HepG2 (cell line): ENCODE measurements at regions not wholly inside any gene's neighbourhood (a gene's known extent, or its start where the extent isn't known, plus 50 kb on each side); places are given as distances from the start of the nearest gene placed in this dataset.

ENCODE experiments used
- ATAC-seq: fragments of 200-7000 bp; cut with Tn5 transposase; 3 replicates; pipeline ENCODE4 v1.9.1; 2020; ENCODE audit warnings: mild to moderate bottlenecking, moderate library complexity
- BruUV-seq: library from RNA; stranded (reverse); fragments of 400-500 nt; replicated peaks from 2 replicates; lab custom pipeline; 2021; lab: Mats Ljungman, UMichigan
- CTCF ChIA-PET: fragments of 300-600 bp; formaldehyde crosslinking; extraction: SDS; loops from one replicate; lab custom pipeline; 2021; ENCODE audit warnings: low total read pairs, inconsistent platforms, low intra/inter-chr PET ratio; lab: Yijun Ruan, JAX
- POLR2A ChIA-PET: fragments of 350-600 bp; sonication (Branson Sonifier 250); formaldehyde crosslinking; loops from one replicate; lab custom pipeline; 2020; ENCODE audit warnings: antibody characterized with exemption, inconsistent platforms; lab: Yijun Ruan, JAX
- DNase-seq: peaks from one replicate; pipeline ENCODE4 v3.0.0-alpha.2; 2015; ENCODE audit warnings: low spot score
- FAIRE-seq: peaks from 3 replicates; lab custom pipeline; 2011; peaks lifted over from hg19 to GRCh38; lab: Jason Lieb, UNC
- H2AFZ ChIP-seq: one replicate; pipeline ENCODE4 v1.6.1; 2011; ENCODE audit warnings: low read length, inconsistent platforms
- H3K27ac ChIP-seq: fragments of 300-600 bp; 3 replicates; pipeline ENCODE4 v1.8.0; 2011; ENCODE audit warnings: mixed run types, mild to moderate bottlenecking, mixed read lengths, low read length, inconsistent platforms; ENCODE audit not compliant: insufficient read depth; ENCODE audit errors: extremely low read length
- H3K27me3 ChIP-seq, 2 experiments: fragments of 200-600 bp in 1 of 2; 2 replicates in 1 of 2; 3 replicates in 1 of 2; pipeline versions ENCODE4 v1.6.0 to v1.8.0; 2011; ENCODE audit warnings: low read length in 2 of 2, mild to moderate bottlenecking in 2 of 2, moderate library complexity in 2 of 2, inconsistent platforms in 1 of 2; ENCODE audit not compliant: insufficient read depth in 2 of 2, control insufficient read depth in 1 of 2
- H3K36me3 ChIP-seq, 2 experiments: fragments of 200-600 bp in 1 of 2; replicated peaks in 1 of 2; 2 replicates in 1 of 2; 3 replicates in 1 of 2; pipeline versions ENCODE4 v1.5.1 to v1.8.0; 2011; ENCODE audit warnings: low read length in 2 of 2, inconsistent platforms in 1 of 2; ENCODE audit not compliant: insufficient read depth in 2 of 2, control insufficient read depth in 1 of 2
- H3K4me1 ChIP-seq: 2 replicates; pipeline ENCODE4 v1.5.1; 2012; ENCODE audit warnings: low read length, inconsistent platforms; ENCODE audit not compliant: insufficient read depth
- H3K4me2 ChIP-seq: 2 replicates; pipeline ENCODE4 v1.6.0; 2011; ENCODE audit warnings: low read depth, low read length, inconsistent platforms
- H3K4me3 ChIP-seq, 3 experiments: fragments of 200-600 bp in 1 of 3; sonication (generic), shearing (Covaris generic) in 1 of 3; replicated peaks in 1 of 3; 2 replicates each; pipeline ENCODE4 v1.5.1; 2011 to 2016; ENCODE audit warnings: low read length in 3 of 3, inconsistent platforms in 2 of 3, low read depth in 2 of 3, mild to moderate bottlenecking in 2 of 3, control low read depth in 1 of 3, mixed read lengths in 1 of 3; ENCODE audit not compliant: insufficient read depth in 1 of 3
- H3K79me2 ChIP-seq: one replicate; pipeline ENCODE4 v1.6.1; 2011; ENCODE audit warnings: low read length, inconsistent platforms; ENCODE audit not compliant: insufficient read depth
- H3K9ac ChIP-seq: 2 replicates; pipeline ENCODE4 v1.6.0; 2011; ENCODE audit warnings: mild to moderate bottlenecking, low read depth, low read length, inconsistent platforms; ENCODE audit not compliant: insufficient read depth
- H3K9me3 ChIP-seq: 2 replicates; pipeline ENCODE4 v1.5.1; 2012; ENCODE audit warnings: mild to moderate bottlenecking, low read length
- H4K20me1 ChIP-seq: 2 replicates; pipeline ENCODE4 v1.6.0; 2011; ENCODE audit warnings: inconsistent platforms, mild to moderate bottlenecking, low read length, moderate library complexity; ENCODE audit not compliant: insufficient read depth
- AGO1 ChIP-seq: fragments of 200-400 bp; formaldehyde crosslinking; IDR thresholded peaks from 2 replicates; pipeline ENCODE4 v1.6.1; 2017; ENCODE audit warnings: mild to moderate bottlenecking, low read depth, low read length, moderate library complexity; ENCODE audit not compliant: poor library complexity, severe bottlenecking
- ATAD3A ChIP-seq: sonication (generic); formaldehyde crosslinking; IDR thresholded peaks from 2 replicates; pipeline ENCODE4 v1.4.0; 2020; ENCODE audit warnings: missing genetic modification reagents
- CBX5 ChIP-seq: sonication (generic); formaldehyde crosslinking; IDR thresholded peaks from 2 replicates; pipeline ENCODE4 v1.4.0; 2020; ENCODE audit warnings: missing genetic modification reagents, borderline replicate concordance
- GPN1 ChIP-seq: sonication (generic); formaldehyde crosslinking; IDR thresholded peaks from 2 replicates; pipeline ENCODE4 v1.5.1; 2020; ENCODE audit warnings: missing genetic modification reagents, borderline replicate concordance
- HNF4A ChIP-seq: sonication (generic); formaldehyde crosslinking; IDR thresholded peaks from 2 replicates; pipeline ENCODE4 v1.4.0; 2020; ENCODE audit warnings: missing genetic modification reagents
- MIXL1 ChIP-seq: IDR thresholded peaks from 2 replicates; pipeline ENCODE4 v1.6.1; 2016
- RFXAP ChIP-seq: sonication (generic); formaldehyde crosslinking; IDR thresholded peaks from 2 replicates; pipeline ENCODE4 v1.4.0; 2020; ENCODE audit warnings: missing genetic modification reagents, borderline replicate concordance
- ZBTB8A ChIP-seq: sonication (generic); formaldehyde crosslinking; IDR thresholded peaks from 2 replicates; pipeline ENCODE4 v1.4.0; 2020; ENCODE audit warnings: mild to moderate bottlenecking, low read depth, missing genetic modification reagents, borderline replicate concordance
- ZNF205 ChIP-seq: IDR thresholded peaks from 2 replicates; pipeline ENCODE4 v1.6.1; 2018; ENCODE audit warnings: missing biosample characterization, missing genetic modification reagents
- ZNF317 ChIP-seq: sonication (generic); formaldehyde crosslinking; IDR thresholded peaks from 2 replicates; pipeline ENCODE4 v1.5.0; 2020; ENCODE audit warnings: mild to moderate bottlenecking, missing genetic modification reagents
- ZNF776 ChIP-seq: sonication (generic); formaldehyde crosslinking; IDR thresholded peaks from 2 replicates; pipeline ENCODE4 v1.4.0; 2020; ENCODE audit warnings: mild to moderate bottlenecking, missing genetic modification reagents
- ZNF777 ChIP-seq: sonication (generic); formaldehyde crosslinking; IDR thresholded peaks from 2 replicates; pipeline ENCODE4 v1.4.0; 2020; ENCODE audit warnings: missing genetic modification reagents
- ZSCAN9 ChIP-seq: IDR thresholded peaks from 2 replicates; pipeline ENCODE4 v1.6.1; 2016; ENCODE audit warnings: borderline replicate concordance
- ZZZ3 ChIP-seq: sonication (generic); formaldehyde crosslinking; IDR thresholded peaks from 2 replicates; pipeline ENCODE4 v1.4.0; 2020; ENCODE audit warnings: missing genetic modification reagents, mild to moderate bottlenecking, borderline replicate concordance
- WGBS: methylation state at CpG from one replicate; pipeline ENCODE4 v1.1.6; 2017; ENCODE audit warnings: low lambda C conversion rate; 5-methylcytosine and 5-hydroxymethylcytosine counted together
- in situ Hi-C: cut with HindIII; loops from 2 replicates; pipeline ENCODE4 v1.10.0; 2017; ENCODE audit warnings: low pct_unique_long_range_greater_than_20kb; ENCODE audit not compliant: extremely low pct_ligation_motif_present
- intact Hi-C: fragments of 100-400 bp; cut with micrococcal nuclease; formaldehyde crosslinking; loops from one replicate; pipeline ENCODE4 v1.10.0; 2022; ENCODE audit not compliant: unreplicated experiment
- TF ChIP-seq, protein P1 (sequence below): IDR thresholded peaks from 2 replicates; pipeline ENCODE4 v1.6.1; 2016
- TF ChIP-seq, protein P2 (sequence below): IDR thresholded peaks from 2 replicates; pipeline ENCODE4 v1.6.1; 2016; ENCODE audit warnings: low read depth
- TF ChIP-seq, protein P3 (sequence below): sonication (generic); formaldehyde crosslinking; IDR thresholded peaks from 2 replicates; pipeline ENCODE4 v1.4.0; 2020; ENCODE audit warnings: missing genetic modification reagents
- TF ChIP-seq, protein P4 (sequence below): IDR thresholded peaks from 2 replicates; pipeline ENCODE4 v1.6.1; 2018; ENCODE audit warnings: missing genetic modification reagents, mild to moderate bottlenecking, missing compliant biosample characterization

DNA sequence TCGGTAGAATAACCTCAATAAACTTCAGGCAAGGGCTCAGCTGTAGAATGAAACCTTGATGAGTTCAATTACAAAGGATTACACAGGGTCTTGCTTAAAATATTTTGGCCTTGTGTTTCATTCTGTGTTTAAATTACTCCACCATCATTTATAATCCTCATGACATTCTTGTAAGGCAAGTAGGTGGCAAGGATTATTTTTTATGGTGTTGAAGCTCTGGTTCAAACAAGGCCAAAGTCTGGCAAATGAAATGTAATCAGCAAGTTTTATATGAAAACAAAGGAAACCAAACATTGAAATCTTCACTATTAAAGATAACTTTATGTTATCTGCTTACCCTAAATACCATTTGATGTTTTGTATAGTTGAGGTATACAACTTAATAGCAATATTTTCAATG, 221.3 kb upstream of the HES1 start:
- no peak overlapping the region for H3K27ac ChIP-seq
- POLR2A ChIA-PET, result no interaction called here

DNA sequence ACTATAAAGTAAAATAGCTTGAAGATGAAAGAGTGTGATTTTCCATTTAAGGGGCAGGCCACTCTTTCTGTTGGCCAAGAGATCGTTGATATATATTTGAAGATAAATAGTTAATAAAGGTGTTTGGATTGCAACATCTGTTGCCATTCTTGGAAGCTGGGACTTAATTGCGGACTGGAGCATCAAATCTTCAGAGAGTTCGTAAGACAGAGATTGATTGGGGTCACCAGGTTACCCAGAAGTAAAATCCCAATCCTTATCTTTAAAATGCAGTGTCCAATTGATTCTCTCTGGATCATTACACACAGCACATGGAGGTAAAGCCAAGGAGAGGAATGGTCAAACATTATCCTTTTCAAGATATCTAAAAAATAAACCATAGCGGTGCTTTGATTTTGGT, 220.8 kb upstream of the HES1 start:
- intact Hi-C loops (loop anchor here (10.0 kb wide), 1 partner anchor 1580 kb away; no protein-coding TSS in a partner anchor), in situ Hi-C loops (no loop called here)
- Histone ChIP-seq H2AFZ (no peak overlapping the region), H3K9me3 (no peaks in the 10 kb centered on the region), H4K20me1 (no peaks in the 10 kb centered on the region), H3K4me1 (no peaks in the 10 kb centered on the region), H3K4me2 (no peak overlapping the region), H3K27me3 (peaks cover 0 to 12% of the 10 kb centered on the region in 2 experiments; a peak in 3 of 5 replicates), H3K36me3 (no peaks in the 10 kb centered on the region), H3K9ac (no peak overlapping the region), H3K4me3 (no peak overlapping the region), H3K27ac (no peak overlapping the region), H3K79me2 (no peaks in the 10 kb centered on the region)
- ChIA-PET POLR2A (no interaction called here), CTCF (no interaction called here)
- no TSS peak for BruUV-seq
- DNase-seq, result no peak
- ATAC-seq, result no peak
- 34% methylated on average over 4 of the region's 4 CpGs for WGBS
- FAIRE-seq, result no peak
- TF ChIP-seq MIXL1 (no peak), GPN1 (CRISPR knock-in tag) (no peak), RFXAP (no peak), ZNF777 (no peak), ZBTB8A (CRISPR knock-in tag) (no peak), CBX5 (no peak), ZNF205 (CRISPR knock-in tag) (no peak), ZNF317 (CRISPR knock-in tag) (no peak), ZSCAN9 (CRISPR knock-in tag) (no peak), ATAD3A (CRISPR knock-in tag) (no peak)
- TF ChIP-seq, protein P1, sequence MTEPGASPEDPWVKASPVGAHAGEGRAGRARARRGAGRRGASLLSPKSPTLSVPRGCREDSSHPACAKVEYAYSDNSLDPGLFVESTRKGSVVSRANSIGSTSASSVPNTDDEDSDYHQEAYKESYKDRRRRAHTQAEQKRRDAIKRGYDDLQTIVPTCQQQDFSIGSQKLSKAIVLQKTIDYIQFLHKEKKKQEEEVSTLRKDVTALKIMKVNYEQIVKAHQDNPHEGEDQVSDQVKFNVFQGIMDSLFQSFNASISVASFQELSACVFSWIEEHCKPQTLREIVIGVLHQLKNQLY (CRISPR knock-in tag), result no peak
- TF ChIP-seq, protein P2, sequence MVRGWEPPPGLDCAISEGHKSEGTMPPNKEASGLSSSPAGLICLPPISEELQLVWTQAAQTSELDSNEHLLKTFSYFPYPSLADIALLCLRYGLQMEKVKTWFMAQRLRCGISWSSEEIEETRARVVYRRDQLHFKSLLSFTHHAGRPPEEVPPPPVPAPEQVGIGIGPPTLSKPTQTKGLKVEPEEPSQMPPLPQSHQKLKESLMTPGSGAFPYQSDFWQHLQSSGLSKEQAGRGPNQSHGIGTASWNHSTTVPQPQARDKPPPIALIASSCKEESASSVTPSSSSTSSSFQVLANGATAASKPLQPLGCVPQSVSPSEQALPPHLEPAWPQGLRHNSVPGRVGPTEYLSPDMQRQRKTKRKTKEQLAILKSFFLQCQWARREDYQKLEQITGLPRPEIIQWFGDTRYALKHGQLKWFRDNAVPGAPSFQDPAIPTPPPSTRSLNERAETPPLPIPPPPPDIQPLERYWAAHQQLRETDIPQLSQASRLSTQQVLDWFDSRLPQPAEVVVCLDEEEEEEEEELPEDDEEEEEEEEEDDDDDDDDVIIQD (CRISPR knock-in tag), result no peak
- TF ChIP-seq, protein P3, sequence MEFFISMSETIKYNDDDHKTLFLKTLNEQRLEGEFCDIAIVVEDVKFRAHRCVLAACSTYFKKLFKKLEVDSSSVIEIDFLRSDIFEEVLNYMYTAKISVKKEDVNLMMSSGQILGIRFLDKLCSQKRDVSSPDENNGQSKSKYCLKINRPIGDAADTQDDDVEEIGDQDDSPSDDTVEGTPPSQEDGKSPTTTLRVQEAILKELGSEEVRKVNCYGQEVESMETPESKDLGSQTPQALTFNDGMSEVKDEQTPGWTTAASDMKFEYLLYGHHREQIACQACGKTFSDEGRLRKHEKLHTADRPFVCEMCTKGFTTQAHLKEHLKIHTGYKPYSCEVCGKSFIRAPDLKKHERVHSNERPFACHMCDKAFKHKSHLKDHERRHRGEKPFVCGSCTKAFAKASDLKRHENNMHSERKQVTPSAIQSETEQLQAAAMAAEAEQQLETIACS (CRISPR knock-in tag), result no peak
- TF ChIP-seq, protein P4, sequence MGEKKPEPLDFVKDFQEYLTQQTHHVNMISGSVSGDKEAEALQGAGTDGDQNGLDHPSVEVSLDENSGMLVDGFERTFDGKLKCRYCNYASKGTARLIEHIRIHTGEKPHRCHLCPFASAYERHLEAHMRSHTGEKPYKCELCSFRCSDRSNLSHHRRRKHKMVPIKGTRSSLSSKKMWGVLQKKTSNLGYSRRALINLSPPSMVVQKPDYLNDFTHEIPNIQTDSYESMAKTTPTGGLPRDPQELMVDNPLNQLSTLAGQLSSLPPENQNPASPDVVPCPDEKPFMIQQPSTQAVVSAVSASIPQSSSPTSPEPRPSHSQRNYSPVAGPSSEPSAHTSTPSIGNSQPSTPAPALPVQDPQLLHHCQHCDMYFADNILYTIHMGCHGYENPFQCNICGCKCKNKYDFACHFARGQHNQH (CRISPR knock-in tag), result no peak

More for the DNA sequence above, 221.3 kb upstream of the HES1 start:
- Histone ChIP-seq H3K9ac (no peak overlapping the region), H3K79me2 (no peaks in the 10 kb centered on the region), H3K4me2 (no peak overlapping the region), H3K9me3 (no peaks in the 10 kb centered on the region), H2AFZ (no peak overlapping the region)
- no TSS peak for BruUV-seq
- CTCF ChIA-PET, result no interaction called here
- no peak for ATAC-seq
- FAIRE-seq, result no peak
- in situ Hi-C loops, result no loop called here
- TF ChIP-seq HNF4A (CRISPR knock-in tag) (no peak), ZZZ3 (CRISPR knock-in tag) (no peak), ZNF776 (CRISPR knock-in tag) (no peak), AGO1 (no peak)
- TF ChIP-seq, all 625 proteins: peak for 0
- Histone ChIP-seq H3K27me3 (peaks cover 0 to 8% of the 10 kb centered on the region in 2 experiments; a peak in 3 of 5 replicates), H4K20me1 (no peaks in the 10 kb centered on the region), H3K4me3 (no peak overlapping the region), H3K36me3 (no peaks in the 10 kb centered on the region), H3K4me1 (peaks cover 2% of the 10 kb centered on the region; the same call in 1 of the 2 replicates)
- no peak for DNase-seq
- 0% methylated on average over 1 of the region's 1 CpG for WGBS
- intact Hi-C loops, result loop anchor here (10.0 kb wide), 1 partner anchor 1580 kb away; no protein-coding TSS in a partner anchor
